HG03457 (cell line): ENCODE measurements at regions not wholly inside any gene's neighbourhood (a gene's known extent, or its start where the extent isn't known, plus 50 kb on each side); places are given as distances from the start of the nearest gene placed in this dataset.

Source experiments
- ATAC-seq: cut with Tn5 transposase; IDR thresholded peaks from one replicate; pipeline ENCODE4 v1.9.1; 2021; ENCODE audit warnings: moderate number of reproducible peaks; ENCODE audit not compliant: unreplicated experiment

GRCh38 chr4:96652158-96652557, 812.3 kb downstream of the PDHA2 start:
- no peak for ATAC-seq

GRCh38 chr4:96652821-96653220, 812.9 kb downstream of the PDHA2 start:
- ATAC-seq: no peak

GRCh38 chr4:96654045-96654444, 814.2 kb downstream of the PDHA2 start:
- no peak for ATAC-seq

DNA sequence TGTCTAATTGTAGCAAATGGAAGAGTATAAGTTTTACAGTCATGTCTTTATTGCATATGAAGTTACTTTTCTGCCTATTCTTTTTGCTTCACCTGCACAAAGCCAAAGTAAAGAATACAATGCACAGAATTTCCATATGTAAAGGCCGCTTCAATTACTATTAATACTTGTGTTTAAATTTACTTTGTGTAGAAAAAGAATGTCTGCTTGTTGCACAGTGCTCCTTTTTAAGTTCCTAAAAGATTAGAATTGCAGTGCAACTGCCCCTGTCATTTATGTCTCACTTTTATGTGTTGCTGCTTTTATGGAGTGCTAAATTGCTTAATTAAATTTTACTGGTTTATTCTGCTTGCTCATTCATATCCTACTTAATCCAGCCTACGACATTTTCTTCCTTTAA, 830.5 kb downstream of the PDHA2 start:
- ATAC-seq: no peak

DNA sequence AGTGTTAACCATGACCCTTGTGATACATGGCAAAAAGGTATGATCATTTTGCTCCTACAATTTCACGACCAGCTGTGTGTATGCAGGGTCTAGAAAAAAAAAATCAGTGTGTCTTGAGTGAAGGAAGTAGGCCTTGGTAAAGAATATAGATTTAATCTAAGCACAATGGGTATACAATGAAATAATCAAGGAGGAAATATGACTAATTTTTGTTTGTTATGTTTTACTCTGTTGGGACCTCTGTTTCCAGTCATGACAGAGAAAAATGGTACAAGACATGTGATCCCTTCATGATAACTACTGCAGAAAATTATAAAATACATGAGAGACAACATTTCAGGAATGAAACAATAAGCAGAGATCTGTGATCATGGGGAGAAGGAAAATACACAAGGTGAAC, 835.5 kb downstream of the PDHA2 start:
- ATAC-seq: no peak

DNA sequence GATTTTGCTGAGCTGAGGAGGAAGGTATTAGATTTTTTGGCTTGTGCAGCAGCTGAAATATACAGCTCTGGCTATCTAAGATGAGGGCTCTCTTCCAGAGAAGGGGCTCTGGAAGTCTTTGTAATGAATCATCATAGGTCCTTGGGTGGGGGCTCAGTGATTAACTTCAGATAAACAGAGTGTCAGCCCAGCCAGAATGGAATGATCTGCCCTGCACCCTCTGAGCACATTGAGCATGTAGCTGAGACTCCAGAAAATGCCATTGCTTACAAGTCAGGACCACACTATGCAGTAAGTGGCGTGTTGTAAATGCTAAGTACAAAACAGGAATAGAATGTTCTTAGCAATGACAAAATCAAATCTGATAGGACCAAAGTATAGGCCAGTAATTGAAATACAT, 836.0 kb downstream of the PDHA2 start:
- no peak for ATAC-seq

DNA sequence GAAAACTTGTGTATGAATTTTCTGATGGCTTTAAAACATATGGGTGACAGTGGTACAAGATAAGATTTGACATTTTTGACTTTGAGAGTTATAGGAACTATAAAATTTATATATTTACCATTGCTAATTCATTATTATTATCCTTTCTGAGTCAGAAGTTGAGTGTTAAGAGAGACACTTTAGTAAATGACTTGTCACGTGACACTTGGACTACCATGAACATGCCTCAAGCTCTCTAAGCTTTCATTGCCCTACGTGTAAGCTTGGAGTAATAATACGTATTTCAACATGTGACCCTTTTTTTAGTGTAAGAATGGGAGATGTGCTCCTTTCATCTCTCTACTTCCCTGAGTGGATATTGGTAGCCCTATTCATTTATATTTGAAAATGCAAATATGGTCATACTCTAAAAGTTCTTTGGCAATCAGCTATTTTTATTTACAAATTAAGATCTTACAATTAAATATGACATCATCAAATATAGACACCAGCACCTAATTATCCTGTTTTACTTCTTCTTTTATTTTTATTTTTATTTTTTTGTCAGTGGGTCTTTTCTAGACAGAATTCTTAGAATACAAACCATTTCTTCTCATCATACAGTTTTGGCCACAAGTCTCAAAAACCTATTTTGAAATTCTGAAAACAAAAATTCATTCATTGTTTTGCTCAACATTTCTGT, 837.0 kb downstream of the PDHA2 start:
- ATAC-seq: no peak

- no peak for ATAC-seq
Observed at GRCh38 chr4:96677499-96677898, 837.6 kb downstream of the PDHA2 start.

DNA sequence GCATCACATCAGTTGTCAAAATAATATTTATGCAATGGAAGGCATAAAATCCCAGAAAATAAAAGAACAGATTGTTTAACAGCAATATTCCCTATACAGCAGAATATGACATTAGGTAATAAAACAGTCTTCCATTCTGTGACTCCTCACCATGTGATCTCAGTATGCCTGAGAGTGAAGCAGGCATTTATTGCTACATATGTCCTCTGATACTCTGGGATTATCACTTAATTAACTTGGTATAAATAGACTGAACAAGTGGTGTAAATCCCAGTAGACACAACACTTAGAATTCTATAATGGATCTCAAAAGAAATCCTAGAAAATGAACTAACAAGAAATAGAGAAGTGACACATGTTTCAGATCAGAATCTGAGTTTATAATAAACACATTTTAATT, 841.3 kb downstream of the PDHA2 start:
- no peak for ATAC-seq

- no peak for ATAC-seq
Observed at GRCh38 chr4:96685691-96686090, 845.8 kb downstream of the PDHA2 start.

GRCh38 chr4:96691521-96691920, 851.6 kb downstream of the PDHA2 start:
- no peak for ATAC-seq

DNA sequence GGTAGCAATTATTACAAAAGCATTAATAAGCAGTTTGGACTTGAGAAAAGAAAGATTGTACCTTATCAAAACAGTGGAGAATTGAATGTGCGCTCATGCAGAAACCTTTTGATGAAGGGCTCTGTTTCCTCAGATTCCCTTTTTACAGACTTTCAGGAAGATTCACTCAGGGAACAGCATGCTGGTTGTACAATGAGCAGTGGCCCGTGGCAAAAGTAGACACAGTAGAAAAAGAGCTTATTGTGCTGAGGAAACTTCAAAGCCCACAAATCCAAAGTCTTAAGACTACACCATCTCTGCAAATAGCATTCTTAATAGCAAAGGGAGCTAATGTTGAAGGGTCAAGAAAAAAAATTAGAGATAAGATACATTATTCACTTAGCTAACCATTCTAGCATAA, 858.9 kb downstream of the PDHA2 start:
- ATAC-seq: no peak

DNA sequence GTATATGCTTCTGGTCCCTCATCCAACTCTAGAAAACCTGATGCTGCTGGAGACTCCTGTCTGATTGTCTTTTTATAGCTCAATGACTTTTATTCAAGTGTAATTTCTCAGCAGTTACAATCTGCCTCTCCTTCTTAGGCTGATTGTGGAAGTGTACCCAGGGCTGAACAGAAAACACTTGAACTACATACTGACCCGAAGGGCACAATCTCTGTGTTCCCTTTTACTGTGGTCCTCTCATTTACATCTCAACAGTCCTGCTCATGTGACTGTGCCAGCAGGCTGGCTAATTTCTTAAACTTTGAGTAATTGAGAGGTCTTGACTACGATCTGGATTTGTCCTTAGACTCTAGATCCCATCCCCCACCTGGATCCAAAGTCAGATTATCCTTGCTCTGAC, 863.4 kb downstream of the PDHA2 start:
- ATAC-seq: no peak

- no peak for ATAC-seq
Observed at GRCh38 chr4:96708766-96709165, 868.9 kb downstream of the PDHA2 start.

DNA sequence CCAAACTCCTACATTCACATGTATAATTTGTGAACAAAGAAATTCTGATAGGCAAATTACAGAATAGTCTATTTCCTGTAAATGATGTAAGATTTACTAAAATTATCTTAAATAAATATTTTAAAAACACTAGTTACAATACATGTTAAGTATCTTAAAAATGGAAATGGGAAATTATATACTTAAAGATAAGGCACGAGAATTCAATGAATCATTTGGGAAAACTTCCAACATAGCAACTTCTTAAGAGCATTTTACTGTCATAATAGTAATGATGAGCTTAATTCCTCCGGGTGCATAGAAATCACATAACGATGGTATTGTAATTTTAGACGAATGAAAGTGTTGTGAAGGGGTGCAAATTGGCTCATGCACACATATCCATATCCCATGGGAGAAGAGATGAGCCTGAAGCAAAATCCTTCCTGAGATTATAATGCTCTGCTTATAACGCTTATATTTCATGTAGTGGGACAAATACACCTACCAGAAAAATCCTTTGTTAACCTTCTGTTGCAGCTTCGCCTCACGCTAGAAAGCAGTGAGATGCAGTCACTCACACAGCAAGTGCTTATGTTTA, 873.5 kb downstream of the PDHA2 start:
- ATAC-seq: no peak

- ATAC-seq: no peak
Observed at GRCh38 chr4:96729641-96730040, 889.7 kb downstream of the PDHA2 start.

GRCh38 chr4:96730432-96730831, 890.5 kb downstream of the PDHA2 start:
- no peak for ATAC-seq

DNA sequence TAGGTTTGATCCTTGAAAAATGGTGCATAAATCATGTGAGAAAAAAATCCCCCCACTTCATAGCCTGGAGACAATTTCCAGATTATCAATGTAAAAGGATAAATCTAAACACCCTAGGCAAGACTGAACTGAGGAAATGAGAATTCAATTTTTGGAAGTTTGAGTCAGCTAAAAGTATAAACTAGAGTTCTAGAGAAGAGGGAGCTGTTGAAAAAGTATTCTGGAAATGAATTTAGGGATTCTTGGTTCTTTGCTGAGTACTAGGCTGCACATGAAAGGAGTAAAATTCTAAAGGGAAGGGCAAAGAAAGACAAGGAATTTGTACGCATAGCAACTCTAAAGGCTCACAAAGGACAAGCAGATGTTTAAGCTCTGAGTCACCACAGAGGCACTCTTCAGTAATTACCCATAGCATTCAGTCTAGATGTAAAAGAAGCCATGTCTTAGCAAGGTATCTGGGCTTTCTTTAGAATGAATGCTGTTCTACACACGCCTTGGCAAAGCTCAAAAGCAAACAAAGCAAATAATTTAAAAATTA, 896.5 kb downstream of the PDHA2 start:
- no peak for ATAC-seq

GRCh38 chr4:96739101-96739500, 899.2 kb downstream of the PDHA2 start:
- no peak for ATAC-seq

GRCh38 chr4:96742332-96743014, 902.6 kb downstream of the PDHA2 start:
- ATAC-seq: no peak

DNA sequence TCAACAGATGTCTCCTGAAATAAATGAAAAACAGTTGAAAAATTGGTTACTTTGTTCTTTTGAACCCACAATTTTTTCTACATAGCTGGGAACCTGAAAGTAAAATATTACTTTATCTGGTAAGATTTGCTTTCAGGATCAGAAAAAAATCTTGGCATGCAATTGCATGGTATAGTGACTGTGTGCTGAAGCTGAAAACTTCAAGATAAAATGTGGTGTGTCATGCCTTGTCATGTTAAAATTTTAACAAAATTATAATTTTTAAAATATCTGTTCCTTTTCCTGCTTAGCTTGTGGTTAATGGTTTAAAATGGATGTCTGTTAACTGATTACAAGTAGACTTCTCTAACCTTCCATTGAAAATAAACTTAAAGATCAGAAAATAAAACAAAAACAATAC, 904.8 kb downstream of the PDHA2 start:
- ATAC-seq: no peak

DNA sequence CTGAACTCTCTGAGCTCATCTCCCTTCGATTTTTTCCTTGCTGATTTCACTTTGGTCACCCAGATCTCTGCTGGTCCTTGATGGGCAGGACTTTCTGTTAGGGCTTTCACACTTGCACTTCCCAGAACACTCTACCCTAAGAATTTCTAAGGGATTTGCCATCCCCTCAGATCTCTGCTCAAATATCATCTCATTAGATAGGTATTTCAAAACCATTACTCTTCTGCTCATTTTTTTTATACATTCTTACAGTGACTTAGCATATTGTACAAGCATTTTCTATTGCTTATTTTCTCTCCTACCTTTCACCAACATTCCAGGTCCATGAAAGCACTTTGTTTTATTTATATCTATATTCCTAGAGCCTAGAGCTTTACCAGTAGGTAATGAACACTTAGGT, 913.3 kb downstream of the PDHA2 start:
- no peak for ATAC-seq
